GM21367 (cell line): ENCODE measurements at regions not wholly inside any gene's neighbourhood (a gene's known extent, or its start where the extent isn't known, plus 50 kb on each side); places are given as distances from the start of the nearest gene placed in this dataset.
"Not testable (repeated sequence)": the region's sequence is repeated elsewhere in the genome, so short reads cannot be mapped to it uniquely, and the experiment has no call there.

Experiments used
- ATAC-seq: cut with Tn5 transposase; IDR thresholded peaks from one replicate; pipeline ENCODE4 v1.9.1; 2021; ENCODE audit not compliant: unreplicated experiment

- no peak for ATAC-seq
Measured at GRCh38 chr17:34045990-34046389, 209.1 kb upstream of the CCL2 start.

DNA sequence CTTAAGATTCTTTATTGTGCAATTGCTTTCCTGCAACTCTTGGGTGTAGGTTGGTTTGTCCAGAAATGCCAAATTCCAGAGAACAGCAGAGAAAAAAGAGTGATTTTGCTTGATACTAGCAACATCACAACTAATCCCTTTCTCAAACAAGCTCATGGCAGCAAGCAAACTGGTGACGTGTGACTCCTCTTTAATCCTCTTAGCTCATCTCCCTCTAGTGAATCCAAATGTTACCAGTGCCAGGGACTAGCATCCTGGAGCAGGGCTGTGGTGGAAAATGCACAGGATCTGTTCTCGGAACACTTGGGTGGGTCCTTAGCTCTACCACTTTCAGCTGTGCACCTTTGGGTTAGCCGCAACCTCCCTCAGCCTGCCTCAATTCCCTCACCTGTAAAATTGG is 204.0 kb upstream of the CCL2 start:
- ATAC-seq: no peak

- ATAC-seq: no peak
Measured at GRCh38 chr17:34054495-34054894, 200.6 kb upstream of the CCL2 start.

GRCh38 chr17:34055606-34056005 is 199.5 kb upstream of the CCL2 start:
- no peak for ATAC-seq

DNA sequence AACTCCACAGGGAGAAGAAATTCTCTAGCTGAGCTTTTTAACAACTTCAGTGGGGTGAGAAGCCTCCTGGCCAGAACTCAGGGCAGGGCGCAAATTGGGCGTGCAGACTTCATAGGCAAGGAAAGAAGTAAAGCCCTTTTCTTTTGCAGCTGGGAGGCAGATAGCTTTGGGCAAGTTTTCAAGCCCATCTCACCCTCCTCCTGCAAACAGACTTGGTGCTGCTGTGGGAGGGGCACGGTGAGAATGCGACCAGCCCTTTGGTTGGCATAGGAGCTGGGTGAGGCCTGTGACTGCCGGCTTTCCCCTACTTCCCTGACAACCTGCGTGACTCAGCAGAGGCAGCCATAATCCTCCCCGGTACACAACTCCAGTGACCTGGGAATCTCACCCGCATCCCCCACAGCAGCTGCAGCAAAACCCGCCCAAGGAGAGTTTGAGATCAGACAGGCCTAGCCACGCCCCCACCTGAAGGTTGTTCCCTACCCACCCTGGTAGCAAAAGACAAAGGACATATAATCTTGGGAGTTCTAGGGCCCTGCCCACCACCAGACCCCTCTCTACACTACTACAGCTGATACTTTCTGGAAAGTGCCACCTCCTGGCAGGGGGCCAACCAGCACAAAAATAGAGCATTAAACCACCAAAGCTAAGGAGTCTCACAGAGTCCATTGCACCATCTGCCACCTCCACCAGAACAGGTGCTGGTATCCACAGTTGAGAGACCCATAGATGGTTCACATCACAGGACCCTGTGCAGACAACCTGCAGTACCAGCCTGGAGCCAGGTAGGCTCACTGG is 195.5 kb upstream of the CCL2 start:
- ATAC-seq: no peak

- no peak for ATAC-seq
Measured at GRCh38 chr17:34066528-34066927, 188.6 kb upstream of the CCL2 start.

DNA sequence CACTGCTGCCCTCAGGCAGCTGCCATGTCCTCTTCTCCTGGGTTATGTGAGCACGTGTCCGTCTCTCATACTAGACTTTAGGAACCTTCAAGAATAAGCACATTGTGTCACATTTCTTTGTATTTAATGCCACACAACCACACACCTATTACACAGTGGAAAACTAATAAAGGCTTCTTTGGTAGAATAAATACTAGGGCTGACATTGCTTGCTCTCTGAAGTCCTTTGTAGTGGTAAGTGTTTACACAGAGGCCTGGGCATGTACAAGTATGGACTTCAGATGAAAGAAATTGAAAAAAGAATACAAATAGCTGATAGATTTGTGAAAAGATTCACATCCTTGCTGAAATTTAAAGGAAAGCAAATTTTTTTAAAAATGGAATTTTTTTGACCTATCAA is 188.1 kb upstream of the CCL2 start:
- ATAC-seq: no peak

- ATAC-seq: no peak
Measured at GRCh38 chr17:34068571-34068970, 186.5 kb upstream of the CCL2 start.

GRCh38 chr17:34070712-34071111 is 184.4 kb upstream of the CCL2 start:
- no peak for ATAC-seq

DNA sequence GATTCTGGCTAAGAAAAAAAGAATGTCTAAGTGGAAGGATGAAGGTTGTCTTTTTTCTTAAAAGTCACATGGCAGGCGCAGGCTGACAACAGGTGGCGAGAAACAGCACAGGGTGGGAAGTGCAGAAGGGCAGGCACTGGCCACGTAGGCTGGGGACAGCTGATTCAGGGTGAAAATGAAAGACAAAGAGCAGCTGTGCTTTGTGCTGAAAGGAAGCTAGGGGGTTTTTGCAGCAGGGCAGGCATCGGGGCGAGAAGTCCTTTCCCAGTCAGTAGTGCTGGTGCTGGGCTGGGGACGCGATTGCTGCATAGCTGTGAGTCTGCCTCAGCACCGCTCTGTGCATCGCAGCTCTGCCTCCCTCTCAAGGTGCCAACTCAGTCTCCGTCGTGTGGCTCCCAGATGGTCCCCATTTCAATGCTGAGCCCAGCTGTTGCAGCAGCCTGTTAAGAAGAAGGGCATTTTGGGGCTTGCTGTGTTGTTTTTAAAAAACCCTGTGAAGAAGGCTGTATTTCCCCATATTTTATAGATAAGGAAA is 183.1 kb upstream of the CCL2 start:
- ATAC-seq: no peak

DNA sequence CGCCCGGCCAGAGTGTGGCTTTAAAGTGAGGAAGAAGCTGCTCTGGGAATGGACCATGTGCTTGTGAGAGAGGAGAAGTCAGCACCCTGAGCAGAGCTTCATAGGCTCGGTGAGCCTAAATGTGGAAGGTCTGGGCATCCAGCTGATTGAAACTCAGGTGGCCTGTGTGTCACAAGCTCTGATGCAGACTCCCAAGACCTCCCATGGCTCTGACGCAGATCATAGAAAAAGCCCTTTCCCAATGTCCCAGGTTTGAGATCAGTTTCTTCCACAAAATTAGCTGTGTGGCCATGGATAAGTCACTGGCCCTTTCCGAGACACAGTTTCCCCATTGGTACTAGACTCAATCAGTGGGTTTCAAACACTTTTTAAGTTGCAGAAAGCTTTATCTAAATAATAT is 180.0 kb upstream of the CCL2 start:
- no peak for ATAC-seq

- ATAC-seq: no peak
Measured at GRCh38 chr17:34076743-34077631, 178.1 kb upstream of the CCL2 start.

DNA sequence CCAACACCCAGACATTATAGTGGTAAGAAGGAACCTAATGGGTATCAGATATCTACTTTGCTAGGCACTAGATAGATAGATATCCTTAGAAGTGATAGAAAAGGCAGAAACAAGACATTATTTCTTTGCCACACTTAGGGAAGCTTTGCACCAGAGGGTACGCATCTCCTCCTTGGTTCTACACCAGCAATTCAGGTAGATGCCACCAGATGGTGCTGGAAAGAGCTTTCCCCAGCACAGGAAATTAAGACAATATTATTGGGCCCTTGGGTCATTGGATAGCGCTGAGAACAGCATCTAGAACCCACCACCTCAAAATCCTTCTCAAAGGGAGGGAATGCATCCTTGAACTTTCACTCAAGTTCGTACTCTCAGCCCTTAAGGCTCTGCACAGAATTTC is 173.8 kb upstream of the CCL2 start:
- ATAC-seq: no peak

- ATAC-seq: no peak
Measured at GRCh38 chr17:34082404-34082803, 172.7 kb upstream of the CCL2 start.

GRCh38 chr17:34089042-34089441 is 166.0 kb upstream of the CCL2 start:
- not testable (repeated sequence) for ATAC-seq

GRCh38 chr17:34090593-34090992 is 164.5 kb upstream of the CCL2 start:
- ATAC-seq: no peak

- no peak for ATAC-seq
Measured at GRCh38 chr17:34091975-34092374, 163.1 kb upstream of the CCL2 start.

DNA sequence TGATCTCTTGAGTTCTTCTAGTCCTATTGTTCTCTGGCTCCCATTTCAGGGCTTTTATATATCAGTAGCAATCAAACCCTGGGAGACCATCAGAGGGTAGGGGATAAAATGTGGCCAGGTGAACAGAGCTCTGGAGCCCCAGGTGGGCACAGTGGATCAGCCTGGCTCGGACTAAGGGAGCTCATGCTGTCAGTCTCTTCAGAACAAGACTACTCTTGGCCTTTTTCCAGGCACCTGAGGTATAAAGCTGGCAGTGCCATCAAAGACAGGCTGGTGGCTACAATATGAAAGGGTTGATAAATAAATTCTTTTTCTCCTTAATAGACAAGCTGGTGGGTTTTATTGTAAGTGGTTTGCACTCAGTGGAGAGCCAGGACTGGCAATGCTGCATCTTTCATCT is 160.0 kb upstream of the CCL2 start:
- ATAC-seq: no peak

- no peak for ATAC-seq
Measured at GRCh38 chr17:34098699-34099098, 156.4 kb upstream of the CCL2 start.

- no peak for ATAC-seq
Measured at GRCh38 chr17:34099859-34100515, 155.1 kb upstream of the CCL2 start.

DNA sequence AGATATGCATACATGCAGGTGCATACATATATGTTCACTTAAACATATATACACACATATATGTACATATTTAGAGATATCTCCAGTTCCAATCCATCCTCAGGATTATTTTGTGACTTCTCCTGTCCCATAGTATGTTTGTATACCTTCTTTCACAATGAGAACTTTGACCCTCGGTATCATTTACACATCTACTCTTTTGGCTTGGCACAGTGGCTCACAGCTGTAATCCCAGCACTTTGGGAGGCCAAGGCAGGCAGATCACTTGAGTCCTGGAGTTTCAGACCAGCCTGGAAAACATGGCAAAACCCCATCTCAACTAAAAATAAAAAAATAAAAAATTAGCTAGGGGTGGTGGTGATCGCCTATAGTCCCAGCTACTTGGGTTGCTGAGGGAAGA is 148.1 kb upstream of the CCL2 start:
- ATAC-seq: no peak
